HCT116 (cell line): ENCODE measurements at regions not wholly inside any gene's neighbourhood (a gene's known extent, or its start where the extent isn't known, plus 50 kb on each side); places are given as distances from the start of the nearest gene placed in this dataset.

Source experiments
- ATAC-seq: fragments of 200-7000 bp; cut with Tn5 transposase; 2 replicates; pipeline ENCODE4 v1.9.1; 2020; ENCODE audit warnings: mild to moderate bottlenecking, moderate library complexity
- BruUV-seq: library from RNA; stranded (reverse); fragments of 400-500 nt; replicated peaks from 2 replicates; lab custom pipeline; 2021; lab: Mats Ljungman, UMichigan
- CTCF ChIA-PET: fragments of 300-600 bp; sonication (Branson Sonifier 250); formaldehyde crosslinking; loops from one replicate; lab custom pipeline; 2021; ENCODE audit warnings: antibody characterized with exemption; lab: Charles Lee
- POLR2A ChIA-PET: fragments of 300-600, 350-600 bp; sonication (Branson Sonifier 250); formaldehyde crosslinking; loops from one replicate; lab custom pipeline; 2021; ENCODE audit warnings: antibody characterized with exemption; lab: Charles Lee
- RAD21 ChIA-PET, 2 experiments: fragments of 300-600 bp; sonication (Branson Sonifier 250); formaldehyde crosslinking; loops; one replicate each; lab custom pipeline; 2023; ENCODE audit warnings: low total read pairs in 2 of 2; ENCODE audit not compliant: uncharacterized antibody in 2 of 2, unreplicated experiment in 2 of 2, low non-redundant PET in 1 of 2; lab: Charles Lee
- DNase-seq: peaks from one replicate; pipeline ENCODE4 v3.0.0-alpha.2; 2010; ENCODE audit warnings: low read depth, low spot score
- H2AFZ ChIP-seq: fragments of 200-600 bp; shearing (Covaris generic), sonication (generic); 2 replicates; pipeline ENCODE4 v1.6.1; 2017; ENCODE audit warnings: low read depth, mixed run types, mixed read lengths, antibody characterized with exemption, low read length; ENCODE audit not compliant: poor library complexity, severe bottlenecking
- H3K27ac ChIP-seq: 2 replicates; pipeline ENCODE4 v1.5.1; 2012; ENCODE audit warnings: low read depth, low read length
- H3K27me3 ChIP-seq: fragments of 200-600 bp; sonication (generic); 2 replicates; pipeline ENCODE4 v1.6.1; 2016; ENCODE audit warnings: mixed run types, low read length, mixed read lengths; ENCODE audit not compliant: insufficient read depth
- H3K36me3 ChIP-seq, 2 experiments: fragments of 200-500 bp in 1 of 2; fragments of 200-600 bp in 1 of 2; sonication (Bioruptor generic) in 1 of 2; sonication (generic) in 1 of 2; 2 replicates each; pipeline versions ENCODE4 v1.5.1 to v1.6.1; 2014 to 2016; ENCODE audit warnings: low read length in 2 of 2, inconsistent platforms in 1 of 2, mixed read lengths in 1 of 2, mixed run types in 1 of 2; ENCODE audit not compliant: insufficient read depth in 2 of 2, control insufficient read depth in 1 of 2
- H3K4me1 ChIP-seq, 2 experiments: fragments of 200-600 bp in 1 of 2; sonication (generic) in 1 of 2; 2 replicates each; pipeline versions ENCODE4 v1.5.1 to v1.6.1; 2012 to 2017; ENCODE audit warnings: low read length in 2 of 2, inconsistent platforms in 1 of 2, mild to moderate bottlenecking in 1 of 2, mixed read lengths in 1 of 2, mixed run types in 1 of 2, moderate library complexity in 1 of 2; ENCODE audit not compliant: insufficient read depth in 2 of 2, control insufficient read depth in 1 of 2
- H3K4me2 ChIP-seq: fragments of 200-600 bp; sonication (generic); 2 replicates; pipeline ENCODE4 v1.6.1; 2017; ENCODE audit warnings: mixed run types, low read length, mixed read lengths
- H3K4me3 ChIP-seq, 2 experiments: fragments of 200-600 bp in 1 of 2; sonication (generic) in 1 of 2; replicated peaks in 1 of 2; 2 replicates each; pipeline ENCODE4 v1.5.1; 2011 to 2016; ENCODE audit warnings: low read length in 2 of 2, control low read depth in 1 of 2, low read depth in 1 of 2, mild to moderate bottlenecking in 1 of 2, mixed read lengths in 1 of 2, mixed run types in 1 of 2
- H3K79me2 ChIP-seq: fragments of 200-600 bp; sonication (generic); 2 replicates; pipeline ENCODE4 v1.6.1; 2017; ENCODE audit warnings: mild to moderate bottlenecking, mixed run types, low read length, moderate library complexity, mixed read lengths; ENCODE audit not compliant: insufficient read depth
- H3K9ac ChIP-seq: fragments of 200-600 bp; sonication (generic); 2 replicates; pipeline ENCODE4 v1.6.1; 2016; ENCODE audit warnings: low read length, mixed read lengths
- H3K9me2 ChIP-seq: fragments of 200-600 bp; sonication (generic), shearing (Covaris generic); 2 replicates; pipeline ENCODE4 v1.6.1; 2017; ENCODE audit warnings: mixed run types, mild to moderate bottlenecking, moderate library complexity; ENCODE audit not compliant: insufficient read depth
- H3K9me3 ChIP-seq, 2 experiments: fragments of 200-500 bp in 1 of 2; fragments of 200-600 bp in 1 of 2; sonication (Bioruptor generic) in 1 of 2; sonication (generic) in 1 of 2; 2 replicates each; pipeline ENCODE4 v1.6.1; 2014 to 2017; ENCODE audit warnings: low read length in 2 of 2, mixed read lengths in 2 of 2, inconsistent platforms in 1 of 2, low read depth in 1 of 2, mild to moderate bottlenecking in 1 of 2, mixed run types in 1 of 2, moderate library complexity in 1 of 2; ENCODE audit not compliant: control insufficient read depth in 1 of 2, insufficient read depth in 1 of 2
- H4K20me1 ChIP-seq: fragments of 200-600 bp; sonication (generic), shearing (Covaris generic); 2 replicates; pipeline ENCODE4 v1.6.1; 2017; ENCODE audit warnings: mixed run types, mild to moderate bottlenecking, moderate library complexity; ENCODE audit not compliant: insufficient read depth
- CBX3 ChIP-seq: IDR thresholded peaks from 2 replicates; pipeline ENCODE4 v1.6.1; 2012; ENCODE audit warnings: low read depth
- CEBPB ChIP-seq: IDR thresholded peaks from 2 replicates; pipeline ENCODE4 v1.6.1; 2012; ENCODE audit warnings: low read depth
- EGR1 ChIP-seq: IDR thresholded peaks from 2 replicates; pipeline ENCODE4 v1.6.1; 2012; ENCODE audit warnings: low read depth
- EZH2 ChIP-seq: fragments of 200-600 bp; sonication (generic); IDR thresholded peaks from 2 replicates; pipeline ENCODE4 v1.6.1; 2017; ENCODE audit warnings: antibody characterized with exemption, mixed run types
- EZH2phosphoT487 ChIP-seq: fragments of 200-600 bp; IDR thresholded peaks from 2 replicates; pipeline ENCODE4 v1.6.1; 2018; ENCODE audit warnings: antibody characterized with exemption, borderline replicate concordance
- FOSL1 ChIP-seq: IDR thresholded peaks from 2 replicates; pipeline ENCODE4 v1.6.1; 2012; ENCODE audit warnings: low read depth
- JUND ChIP-seq: IDR thresholded peaks from 2 replicates; pipeline ENCODE4 v1.6.1; 2012
- SIN3A ChIP-seq: IDR thresholded peaks from 2 replicates; pipeline ENCODE4 v1.6.1; 2012; ENCODE audit warnings: low read depth
- SP1 ChIP-seq: IDR thresholded peaks from 2 replicates; pipeline ENCODE4 v1.6.1; 2012; ENCODE audit warnings: low read depth
- ZBTB33 ChIP-seq: IDR thresholded peaks from 2 replicates; pipeline ENCODE4 v1.6.1; 2011; ENCODE audit warnings: mild to moderate bottlenecking, low read length, moderate library complexity; ENCODE audit not compliant: insufficient replicate concordance; ENCODE audit errors: extremely low read depth
- ZFX ChIP-seq: fragments of 450-650 bp; IDR thresholded peaks from 2 replicates; pipeline ENCODE4 v1.6.1; 2017
- intact Hi-C: fragments of 100-400 bp; cut with micrococcal nuclease; formaldehyde crosslinking; loops from 2 replicates; pipeline ENCODE4 v1.10.0; 2022
- TF ChIP-seq, protein P1 (sequence below): IDR thresholded peaks from 2 replicates; pipeline ENCODE4 v1.6.1; 2012; ENCODE audit warnings: low read depth
- TF ChIP-seq, protein P2 (sequence below): IDR thresholded peaks from 2 replicates; pipeline ENCODE4 v1.6.1; 2012

DNA sequence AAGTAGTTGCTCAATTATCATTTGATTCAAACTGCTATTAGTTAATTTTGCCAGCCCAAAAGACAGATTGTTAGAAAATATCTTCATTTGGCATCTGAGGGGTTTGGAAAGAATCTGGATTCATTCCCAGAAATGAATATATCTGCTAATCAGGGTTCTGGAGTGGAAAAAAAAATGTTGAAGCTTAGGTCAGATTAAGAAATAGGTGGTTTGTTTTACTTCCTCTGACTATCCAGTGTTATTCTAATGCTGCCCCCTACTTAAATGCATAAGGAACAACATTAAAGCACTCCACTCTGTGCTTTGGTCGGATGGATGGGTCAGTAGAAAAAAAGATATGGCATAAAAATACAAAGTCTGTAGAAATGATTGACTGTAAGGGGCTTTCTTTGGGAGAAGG, 89.0 kb downstream of the LUZP4 start:
- CTCF ChIA-PET, result no interaction called here
- Histone ChIP-seq H3K4me2 (no peak overlapping the region), H3K9me3 (no peaks in the 10 kb centered on the region), H2AFZ (no peak overlapping the region), H3K27ac (no peak overlapping the region), H3K79me2 (no peaks in the 10 kb centered on the region), H3K27me3 (no peaks in the 10 kb centered on the region), H4K20me1 (no peaks in the 10 kb centered on the region), H3K4me1 (no peaks in the 10 kb centered on the region), H3K4me3 (no peak overlapping the region), H3K9ac (no peak overlapping the region), H3K9me2 (no peaks in the 10 kb centered on the region), H3K36me3 (no peaks in the 10 kb centered on the region)
- no TSS peak for BruUV-seq
- intact Hi-C loops, result no loop called here
- POLR2A ChIA-PET, result no interaction called here
- ATAC-seq (no peak), DNase-seq (no peak)
- RAD21 ChIA-PET, result no interaction called here
- no peak for TF ChIP-seq SP1
- no peak for TF ChIP-seq EZH2phosphoT487
- no peak for TF ChIP-seq EZH2
- TF ChIP-seq, protein P1, sequence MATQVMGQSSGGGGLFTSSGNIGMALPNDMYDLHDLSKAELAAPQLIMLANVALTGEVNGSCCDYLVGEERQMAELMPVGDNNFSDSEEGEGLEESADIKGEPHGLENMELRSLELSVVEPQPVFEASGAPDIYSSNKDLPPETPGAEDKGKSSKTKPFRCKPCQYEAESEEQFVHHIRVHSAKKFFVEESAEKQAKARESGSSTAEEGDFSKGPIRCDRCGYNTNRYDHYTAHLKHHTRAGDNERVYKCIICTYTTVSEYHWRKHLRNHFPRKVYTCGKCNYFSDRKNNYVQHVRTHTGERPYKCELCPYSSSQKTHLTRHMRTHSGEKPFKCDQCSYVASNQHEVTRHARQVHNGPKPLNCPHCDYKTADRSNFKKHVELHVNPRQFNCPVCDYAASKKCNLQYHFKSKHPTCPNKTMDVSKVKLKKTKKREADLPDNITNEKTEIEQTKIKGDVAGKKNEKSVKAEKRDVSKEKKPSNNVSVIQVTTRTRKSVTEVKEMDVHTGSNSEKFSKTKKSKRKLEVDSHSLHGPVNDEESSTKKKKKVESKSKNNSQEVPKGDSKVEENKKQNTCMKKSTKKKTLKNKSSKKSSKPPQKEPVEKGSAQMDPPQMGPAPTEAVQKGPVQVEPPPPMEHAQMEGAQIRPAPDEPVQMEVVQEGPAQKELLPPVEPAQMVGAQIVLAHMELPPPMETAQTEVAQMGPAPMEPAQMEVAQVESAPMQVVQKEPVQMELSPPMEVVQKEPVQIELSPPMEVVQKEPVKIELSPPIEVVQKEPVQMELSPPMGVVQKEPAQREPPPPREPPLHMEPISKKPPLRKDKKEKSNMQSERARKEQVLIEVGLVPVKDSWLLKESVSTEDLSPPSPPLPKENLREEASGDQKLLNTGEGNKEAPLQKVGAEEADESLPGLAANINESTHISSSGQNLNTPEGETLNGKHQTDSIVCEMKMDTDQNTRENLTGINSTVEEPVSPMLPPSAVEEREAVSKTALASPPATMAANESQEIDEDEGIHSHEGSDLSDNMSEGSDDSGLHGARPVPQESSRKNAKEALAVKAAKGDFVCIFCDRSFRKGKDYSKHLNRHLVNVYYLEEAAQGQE, result no peak
- TF ChIP-seq, protein P2, sequence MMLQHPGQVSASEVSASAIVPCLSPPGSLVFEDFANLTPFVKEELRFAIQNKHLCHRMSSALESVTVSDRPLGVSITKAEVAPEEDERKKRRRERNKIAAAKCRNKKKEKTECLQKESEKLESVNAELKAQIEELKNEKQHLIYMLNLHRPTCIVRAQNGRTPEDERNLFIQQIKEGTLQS, result no peak
- TF ChIP-seq ZFX, result no peak
- TF ChIP-seq ZBTB33, result no peak
- no peak for TF ChIP-seq CBX3
- no peak for TF ChIP-seq JUND
- TF ChIP-seq EGR1, result no peak
- TF ChIP-seq CEBPB, result no peak
- TF ChIP-seq SIN3A, result no peak
- no peak for TF ChIP-seq FOSL1
